ENCODE measurements at regions not wholly inside any gene's neighbourhood (a gene's known extent, or its start where the extent isn't known, plus 50 kb on each side); places are given as distances from the start of the nearest gene placed in this dataset.
"Not testable (repeated sequence)": the region's sequence is repeated elsewhere in the genome, so short reads cannot be mapped to it uniquely, and the experiment has no call there.

DNA sequence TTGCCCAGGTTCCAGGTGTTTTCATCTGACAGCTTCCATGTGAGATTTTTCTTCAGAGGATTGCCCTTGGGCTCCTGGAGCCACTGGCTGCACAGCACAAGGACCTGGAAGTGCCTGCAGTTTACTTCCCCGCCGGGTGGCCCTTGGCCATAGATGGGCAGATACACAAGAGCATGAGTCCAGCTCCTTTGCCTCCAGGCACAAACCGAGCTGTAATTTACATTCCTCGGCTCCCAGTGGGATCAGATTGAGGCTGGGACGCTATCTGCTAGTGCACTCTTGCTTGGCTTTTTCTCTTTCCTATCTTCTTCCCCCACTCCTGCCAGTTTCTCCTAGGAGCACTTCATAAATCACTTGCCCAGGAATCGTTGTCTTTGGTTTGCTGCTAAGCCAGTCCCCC, 85.4 kb upstream of the RALY start:
- no peak for DNase-seq (ENCODE audit: low read depth)

DNA sequence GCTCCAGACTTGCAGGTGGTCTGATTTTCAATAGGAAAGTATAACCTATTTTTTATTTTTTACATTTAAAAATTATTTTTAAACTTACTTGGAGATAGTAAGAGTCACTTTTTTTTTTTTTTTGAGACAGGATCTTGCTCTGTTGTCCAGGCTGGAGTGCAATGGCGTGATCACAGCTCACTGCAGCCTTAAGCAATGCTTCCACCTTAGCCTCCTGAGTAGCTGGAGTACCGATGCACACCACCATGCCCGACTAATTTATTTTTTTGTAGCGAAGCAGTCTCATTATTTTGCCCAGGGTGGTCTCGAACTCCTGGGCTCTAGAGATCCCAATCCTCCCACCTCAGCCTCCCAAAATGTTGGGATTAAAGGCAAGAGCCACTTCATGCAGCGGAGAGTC, 84.8 kb upstream of the RALY start:
- DNase-seq (ENCODE audit: low read depth), result no peak

DNA sequence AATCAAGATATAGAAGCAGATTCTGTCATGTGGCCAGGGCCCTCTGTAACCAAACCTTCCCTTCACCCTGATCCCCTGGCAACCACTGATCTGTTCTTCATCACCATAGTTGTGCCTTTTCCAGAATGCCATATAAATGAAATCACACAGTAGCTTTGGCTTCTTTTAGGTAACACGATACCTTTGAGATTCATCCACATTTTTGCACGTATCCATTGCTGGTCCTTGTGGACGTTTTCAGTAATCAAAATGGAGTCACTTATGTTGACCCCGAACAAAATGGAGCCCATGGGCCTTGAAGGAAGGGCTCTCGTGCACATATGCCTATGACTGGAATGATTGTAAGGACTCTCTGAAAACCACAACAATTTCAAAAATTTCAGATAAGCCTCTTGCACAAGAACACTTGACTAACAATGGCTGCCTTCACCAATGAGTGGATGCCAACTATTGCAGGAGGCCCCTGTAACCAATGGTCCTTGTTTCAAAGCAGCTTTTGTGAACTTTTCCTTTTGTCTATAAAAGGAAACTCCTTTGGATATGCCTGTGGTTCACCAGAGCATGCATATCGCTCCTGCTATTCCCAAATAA, 84.3 kb upstream of the RALY start:
- peak; percentile 96 for DNase-seq (ENCODE audit: low read depth)

DNA sequence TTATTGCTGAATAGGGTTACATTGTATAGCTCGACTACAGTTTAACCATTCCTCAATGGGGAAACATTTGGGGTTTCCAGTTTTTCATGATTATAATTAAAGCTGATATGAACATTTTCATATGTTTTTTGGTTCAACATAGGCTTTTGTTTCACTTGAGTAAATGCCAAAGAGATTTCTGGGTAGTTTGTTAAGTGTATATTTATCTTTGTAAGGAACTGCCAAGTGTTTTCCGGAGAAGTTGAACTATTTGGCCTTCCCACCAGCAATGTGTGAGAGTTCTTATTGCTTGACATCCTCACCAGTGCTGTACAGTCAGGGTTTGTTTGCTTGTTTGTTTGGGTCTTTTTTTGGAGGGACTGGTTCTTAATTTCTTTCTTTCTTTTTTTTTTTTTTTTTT, 83.7 kb upstream of the RALY start:
- DNase-seq (ENCODE audit: low read depth), result no peak

DNA sequence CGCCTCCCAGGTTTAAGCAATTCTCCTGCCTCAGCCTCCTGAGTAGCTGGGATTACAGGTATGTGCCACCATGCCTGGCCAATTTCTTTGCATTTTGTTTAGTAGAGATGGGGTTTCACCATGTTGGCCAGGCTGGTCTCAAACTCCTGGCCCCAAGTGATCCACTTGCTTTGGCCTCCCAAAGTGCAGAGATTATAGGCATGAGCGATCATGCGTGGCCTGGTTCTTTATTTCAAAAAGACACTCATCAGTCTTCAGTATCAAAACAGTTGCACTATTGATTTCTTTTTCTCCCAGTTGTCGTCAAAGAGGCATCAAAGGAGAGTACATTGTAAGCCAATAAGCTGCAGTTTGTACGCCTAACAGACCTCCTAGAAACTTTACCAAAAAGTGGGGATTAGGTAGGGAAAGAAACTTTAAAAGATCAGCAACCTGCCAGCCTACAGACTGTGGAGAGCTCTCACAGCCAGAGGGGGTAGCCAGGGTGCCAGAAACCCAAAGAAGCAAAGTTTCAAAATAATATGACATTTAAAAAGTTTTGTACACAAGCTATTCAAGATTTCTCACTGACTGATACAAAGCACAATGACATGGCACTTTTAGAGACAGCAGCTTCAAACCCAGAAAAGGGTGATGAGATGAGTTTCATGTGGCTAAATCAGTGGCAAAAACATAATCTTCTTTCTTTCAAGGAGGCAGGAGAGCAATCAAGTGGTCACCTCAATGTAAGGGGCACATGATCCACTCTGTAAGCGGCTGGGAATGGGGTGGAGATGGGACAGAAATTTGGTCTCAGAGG, 83.0 kb upstream of the RALY start:
- DNase-seq (ENCODE audit: low read depth), result no peak

DNA sequence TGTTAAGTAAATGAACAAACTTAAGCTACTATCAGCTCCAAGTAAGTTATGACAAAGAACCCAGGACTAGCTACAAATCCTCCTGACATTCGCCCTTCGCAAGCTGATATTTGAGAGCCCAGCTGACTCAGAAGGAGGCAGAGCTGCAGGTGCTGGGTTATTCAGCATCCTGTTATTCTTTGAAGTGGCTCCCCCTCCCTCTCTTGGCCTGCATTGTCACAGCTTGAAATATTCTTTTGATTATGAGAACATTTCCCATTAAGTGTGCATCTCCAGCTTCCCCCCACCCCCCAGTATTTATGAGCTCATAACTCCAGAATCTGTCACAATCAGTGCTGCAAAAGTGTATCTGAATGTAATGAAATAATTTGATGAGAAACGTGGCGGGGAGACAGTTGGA, 78.8 kb upstream of the RALY start:
- DNase-seq (ENCODE audit: low read depth), result peak; percentile 79

DNA sequence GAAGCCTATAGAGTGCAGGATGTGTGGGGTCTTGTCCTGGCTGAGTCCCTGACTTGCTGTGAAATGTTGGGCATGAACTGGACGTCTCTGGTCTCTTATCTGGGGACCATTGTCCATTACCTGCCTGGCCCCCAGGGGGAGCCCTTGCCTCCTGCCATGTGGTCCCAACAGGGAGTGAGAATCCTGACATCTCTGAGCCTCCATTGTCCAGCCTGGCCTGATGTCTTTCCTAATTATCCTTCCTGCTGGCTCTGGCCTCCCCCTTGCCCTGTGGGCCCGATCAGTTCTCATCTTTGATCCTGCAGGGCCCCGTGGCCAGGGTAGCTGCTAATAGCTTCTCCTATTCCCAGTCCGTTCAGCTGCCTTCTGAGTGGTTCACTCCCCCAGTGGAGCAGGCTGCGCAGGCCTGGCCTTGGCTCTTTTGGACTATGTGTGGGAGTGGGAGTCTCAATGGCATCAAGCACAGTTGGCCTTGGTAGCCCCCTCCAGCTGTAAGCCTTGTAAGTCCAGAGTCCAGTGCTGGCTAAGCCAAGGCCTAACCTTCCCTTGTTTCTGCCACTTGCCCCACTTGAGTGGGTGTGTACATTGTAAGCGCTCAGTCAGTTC, 77.9 kb upstream of the RALY start:
- DNase-seq (ENCODE audit: low read depth), result no peak

DNA sequence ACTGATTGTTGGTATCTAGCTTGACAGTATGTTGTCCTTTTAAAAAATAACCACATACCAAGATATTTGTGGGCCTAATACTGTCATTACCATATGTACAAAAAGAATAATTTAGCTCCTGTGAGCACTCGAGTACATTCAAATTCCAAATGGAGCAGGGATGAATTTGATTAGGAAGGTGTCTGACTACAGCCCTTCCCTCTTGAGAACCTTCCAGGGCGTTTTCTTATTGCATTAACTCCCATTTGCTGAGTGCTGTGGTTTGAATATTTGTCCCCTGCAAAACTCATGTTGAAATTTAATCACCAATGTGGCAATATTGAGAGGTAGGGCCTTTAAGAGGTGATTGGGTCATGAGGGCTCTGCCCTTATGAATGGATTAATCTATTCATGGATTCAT, 76.9 kb upstream of the RALY start:
- DNase-seq (ENCODE audit: low read depth), result no peak

DNA sequence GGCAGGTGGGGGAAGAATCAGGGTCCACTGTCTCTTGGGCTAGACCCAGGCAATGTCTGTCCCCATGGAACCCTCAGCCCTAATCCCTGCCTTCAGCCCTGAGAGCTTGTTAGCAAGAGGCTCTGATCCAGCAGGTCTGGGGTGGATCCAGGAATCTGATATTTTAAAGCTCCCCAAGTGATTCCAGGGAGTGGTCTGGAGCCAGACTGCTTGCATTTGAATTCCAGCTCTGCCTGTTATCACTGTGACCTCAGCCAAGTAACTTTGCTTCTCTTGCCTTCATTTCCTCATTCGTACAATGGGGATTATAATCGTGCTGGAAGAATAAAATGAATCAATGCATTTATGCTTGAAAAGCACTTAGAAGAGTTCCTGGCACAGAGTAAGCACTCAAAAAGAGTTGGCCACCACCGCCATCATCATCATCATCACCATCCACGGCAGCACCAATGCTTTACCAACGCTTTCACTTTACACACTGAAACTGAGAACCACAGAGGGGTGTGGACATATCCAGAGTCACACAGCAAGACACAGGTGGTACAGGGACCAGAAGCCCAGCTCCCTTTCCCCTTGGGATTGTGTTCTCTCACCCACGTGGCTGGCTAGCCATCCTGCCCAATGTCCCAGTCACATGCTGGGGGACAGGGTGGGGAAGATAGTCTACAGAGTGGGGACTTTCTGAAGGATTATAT, 75.7 kb upstream of the RALY start:
- DNase-seq (ENCODE audit: low read depth), result no peak

DNA sequence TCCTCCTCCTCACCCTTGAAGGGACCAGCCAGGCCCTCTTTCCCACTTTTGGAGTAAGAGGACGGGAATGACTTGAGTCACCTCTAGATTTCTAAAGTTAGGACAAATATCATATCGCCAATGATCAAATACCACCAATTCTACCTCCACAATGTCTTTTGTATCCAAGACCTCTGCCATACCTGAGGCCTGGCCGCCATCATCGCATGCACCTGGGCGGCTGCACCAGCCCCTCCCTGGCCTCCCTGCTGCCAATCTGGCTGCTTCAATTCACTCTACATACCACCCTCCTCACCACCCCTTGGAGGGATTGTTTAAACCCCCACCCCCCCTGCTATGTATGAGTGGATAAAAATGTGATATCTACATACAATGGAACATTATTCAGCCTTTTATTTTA, 75.0 kb upstream of the RALY start:
- no peak for DNase-seq (ENCODE audit: low read depth)

DNA sequence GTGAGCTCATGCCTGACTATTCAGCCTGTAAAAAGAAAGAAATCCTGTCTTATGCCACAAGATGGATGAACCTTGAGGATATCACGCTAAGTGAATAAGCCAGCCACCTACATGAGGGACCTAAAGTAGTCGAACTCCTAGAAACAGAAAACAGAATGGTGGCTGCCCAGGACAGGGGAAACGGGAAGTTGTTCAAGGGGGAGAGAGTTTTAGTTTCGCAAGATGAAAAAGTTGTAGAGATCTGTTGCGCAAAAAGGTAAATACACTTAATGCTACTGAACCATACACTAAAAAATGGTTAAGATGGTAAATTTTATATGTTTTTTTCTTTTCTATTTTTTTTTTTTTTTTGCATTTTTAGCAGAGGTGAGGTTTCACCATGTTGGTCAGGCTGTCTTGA, 74.1 kb upstream of the RALY start:
- DNase-seq (ENCODE audit: low read depth), result no peak

DNA sequence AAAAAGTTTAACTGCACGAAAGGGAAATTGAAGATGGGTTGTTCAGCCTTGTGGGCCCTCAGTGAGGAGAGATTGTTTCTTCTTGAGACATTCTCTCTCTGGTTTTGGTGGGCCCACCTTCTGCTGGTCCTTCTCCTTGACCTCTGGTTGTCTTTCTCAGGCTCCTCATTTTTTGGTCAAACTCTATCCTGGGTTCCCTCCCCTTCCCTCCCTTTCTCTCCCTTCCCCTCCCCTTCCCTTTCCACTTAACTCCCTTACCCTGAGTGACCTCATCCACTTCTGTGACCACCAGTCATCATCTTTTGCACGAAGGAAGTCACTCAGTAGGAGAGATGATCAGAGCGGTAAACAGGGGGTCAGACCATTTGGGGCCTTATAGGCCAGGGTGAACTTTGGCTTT, 71.5 kb upstream of the RALY start:
- DNase-seq (ENCODE audit: low read depth), result no peak

DNA sequence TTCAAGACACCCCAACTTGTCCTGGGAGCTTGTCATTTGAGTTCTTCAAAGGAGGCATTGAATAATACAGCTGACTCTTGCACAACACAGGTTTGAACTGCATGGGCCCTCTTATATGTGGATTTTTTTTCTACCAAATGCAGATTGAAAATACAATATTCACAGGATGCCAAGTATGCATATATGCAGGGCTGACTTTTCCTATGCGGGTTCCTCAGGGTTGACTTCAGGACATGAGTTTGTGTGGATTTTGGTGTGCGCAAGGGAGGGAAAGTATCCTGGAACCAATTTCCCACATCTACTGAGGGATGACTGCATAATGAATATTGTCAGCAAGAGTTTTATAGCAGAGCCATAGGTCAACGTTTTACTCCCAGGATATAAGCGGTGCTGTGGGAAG, 70.0 kb upstream of the RALY start:
- DNase-seq (ENCODE audit: low read depth), result no peak

DNA sequence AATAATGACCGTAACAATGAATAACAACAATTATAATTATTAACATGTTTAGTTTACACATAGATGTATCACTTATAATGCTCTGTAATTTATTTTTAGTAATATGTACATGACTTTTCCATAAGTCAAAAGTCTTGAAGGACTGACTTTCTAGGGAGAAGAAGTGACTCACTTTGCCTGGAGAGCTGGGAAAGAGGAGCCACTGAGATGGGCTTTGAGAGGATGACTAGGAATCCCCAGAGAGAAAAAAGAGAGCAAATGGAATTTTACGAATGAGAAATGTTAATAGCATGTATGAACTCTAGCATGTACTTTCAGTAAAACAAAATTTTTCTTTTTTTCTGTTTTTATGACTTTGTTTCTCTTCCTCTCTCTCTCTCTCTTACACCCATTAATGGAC, 67.8 kb upstream of the RALY start:
- DNase-seq (ENCODE audit: low read depth), result no peak

DNA sequence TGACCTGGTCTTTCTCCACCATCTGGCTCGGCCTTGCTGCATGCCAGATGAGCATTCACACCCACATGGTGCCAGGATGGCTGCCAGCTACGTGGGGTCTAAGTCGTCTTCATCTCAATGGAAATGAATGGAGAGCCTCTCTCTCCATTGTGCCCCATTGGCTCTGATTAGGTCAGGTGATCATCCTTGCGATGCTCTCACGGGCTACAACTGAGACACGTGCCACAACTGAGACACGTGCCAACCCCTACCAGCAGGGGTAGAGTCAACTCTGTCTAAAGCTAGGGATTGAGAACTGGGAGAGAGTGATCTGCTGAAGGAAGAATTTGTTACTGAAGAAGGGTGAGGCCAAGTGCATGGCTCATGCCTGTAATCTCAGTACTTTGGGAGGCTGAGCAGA, 67.3 kb upstream of the RALY start:
- DNase-seq (ENCODE audit: low read depth), result no peak

DNA sequence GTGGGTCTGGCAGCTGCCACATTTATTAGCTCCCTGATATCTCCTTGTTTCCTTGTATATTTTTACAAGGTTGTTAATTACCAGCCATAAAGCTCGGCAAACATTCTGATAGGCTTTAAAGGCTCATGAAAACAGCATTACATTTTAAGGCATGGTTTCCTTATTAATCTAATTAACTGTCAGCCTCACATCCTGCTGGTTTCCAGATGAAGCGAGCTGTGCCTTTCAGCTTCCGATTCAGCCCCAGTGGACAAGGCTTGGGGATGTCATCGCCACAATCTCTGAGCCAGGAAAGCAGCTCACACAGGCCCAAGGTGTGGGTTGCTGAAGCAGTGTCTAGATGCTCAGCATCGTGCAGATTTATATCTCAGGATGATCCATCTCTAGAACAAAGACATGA, 66.0 kb upstream of the RALY start:
- no peak for DNase-seq (ENCODE audit: low read depth)

DNA sequence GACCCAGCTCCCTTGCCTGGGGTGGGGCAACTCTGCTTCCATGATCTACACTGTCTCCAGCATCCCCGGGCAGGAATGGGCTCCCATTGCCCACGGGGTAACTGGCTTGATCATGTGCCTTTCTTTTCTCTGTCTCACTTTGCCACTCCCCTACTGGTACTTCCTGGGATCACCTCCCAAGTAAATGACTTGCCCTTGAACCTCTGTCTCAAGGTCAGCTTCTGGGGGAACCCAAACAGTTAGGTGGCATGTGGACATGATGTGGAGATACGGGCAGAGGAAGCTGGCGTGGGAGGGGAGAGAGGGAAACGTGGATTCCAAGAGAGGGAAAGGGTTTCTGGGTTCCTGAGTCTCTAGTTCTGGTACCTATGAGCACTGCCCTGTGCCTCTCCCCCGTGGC, 63.8 kb upstream of the RALY start:
- DNase-seq (ENCODE audit: low read depth), result no peak

DNA sequence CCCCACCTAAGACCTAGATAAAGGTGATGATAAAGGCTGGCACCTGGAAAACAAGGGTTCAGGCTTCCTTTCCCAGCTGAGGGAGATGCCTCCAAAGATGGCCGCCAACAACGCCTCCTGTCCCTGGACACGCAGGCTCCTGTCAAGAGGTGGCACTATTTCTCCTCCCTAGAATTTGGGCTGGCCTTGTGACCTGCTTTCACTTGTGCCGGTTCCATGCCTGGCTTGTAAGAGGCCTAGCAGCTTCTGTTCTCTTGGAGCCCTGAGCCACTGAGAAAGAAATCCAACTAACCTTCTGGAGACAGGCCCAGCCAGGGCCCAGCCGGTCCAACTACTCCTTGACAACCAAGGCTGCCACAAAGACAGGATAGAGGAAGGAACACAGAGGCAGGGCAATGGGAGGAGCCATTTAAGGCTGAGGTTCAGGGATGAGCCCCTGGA, 60.2 kb upstream of the RALY start:
- no peak for DNase-seq (ENCODE audit: low read depth)

DNA sequence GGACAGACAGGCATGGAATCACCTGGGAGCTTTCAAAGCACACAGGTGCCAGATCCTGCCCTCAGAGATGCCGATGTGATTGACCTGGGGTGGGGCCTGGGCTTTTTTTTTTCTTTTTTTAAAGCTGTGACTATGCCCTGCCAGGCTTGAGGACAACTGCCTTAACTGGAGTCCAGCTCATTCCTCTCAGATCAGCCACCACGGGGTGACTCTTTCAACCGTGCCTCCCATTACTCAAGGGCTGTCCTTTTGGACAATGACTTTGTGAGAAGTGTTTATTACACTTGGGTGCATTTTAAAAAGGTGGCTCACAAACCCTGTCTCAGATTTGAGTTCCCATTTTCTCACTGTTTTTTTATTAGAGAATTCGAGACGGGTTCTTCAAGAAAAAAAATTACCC, 57.1 kb upstream of the RALY start:
- no peak for DNase-seq (ENCODE audit: low read depth)

DNA sequence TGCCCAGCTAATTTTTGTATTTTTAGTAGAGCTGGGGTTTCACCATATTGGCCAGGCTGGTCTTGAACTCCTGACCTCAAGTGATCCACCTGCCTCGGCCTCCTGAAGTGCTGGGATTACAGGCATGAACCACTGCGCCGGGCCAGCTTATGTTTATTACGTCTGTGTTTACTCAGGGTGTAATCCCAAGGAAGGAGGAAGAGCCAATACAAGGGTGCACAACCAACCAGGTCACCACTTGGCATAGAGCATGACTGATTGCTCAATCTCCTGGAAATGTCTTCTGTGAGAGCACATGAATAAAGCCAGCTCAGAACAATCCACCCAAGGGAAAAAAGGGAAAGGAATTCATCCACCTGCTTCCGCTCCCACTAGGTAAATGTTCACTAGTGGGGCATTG, 54.7 kb upstream of the RALY start:
- DNase-seq (ENCODE audit: low read depth), result not testable (repeated sequence)

DNA sequence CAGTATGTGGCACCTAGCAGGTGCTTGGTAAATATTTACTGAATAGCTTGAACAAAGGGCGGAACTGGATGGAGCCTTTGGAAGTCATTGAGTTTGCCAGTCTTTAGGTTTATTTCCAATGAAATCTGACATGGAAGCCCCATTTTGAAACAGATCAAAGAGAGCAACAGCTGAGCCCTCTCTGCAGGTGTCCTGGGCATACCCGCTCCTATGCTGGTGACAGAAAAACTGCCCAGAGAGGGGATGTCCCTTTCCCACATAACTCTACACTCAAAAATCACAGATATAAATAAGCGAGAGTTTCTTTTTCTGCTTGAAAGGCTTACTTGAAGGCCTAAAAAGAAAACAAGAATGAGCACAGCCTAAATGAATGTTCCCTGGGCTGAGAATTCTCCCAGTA, 53.0 kb upstream of the RALY start:
- DNase-seq (ENCODE audit: low read depth), result no peak

All from HS-27A (cell line).